Left hindlimb (tissue), 1 donor: ENCODE measurements at regions not wholly inside any gene's neighbourhood (a gene's known extent, or its start where the extent isn't known, plus 50 kb on each side); places are given as distances from the start of the nearest gene placed in this dataset.
A peak's percentile ranks its signal among the peaks of the same experiment; 100 is the strongest.

Experiments
- DNase-seq: peaks from one replicate; pipeline ENCODE4 v3.0.0-alpha.2; 2018

- DNase-seq = no peak
Observed at GRCh38 chr2:30341500-30342267, 105.4 kb upstream of the LCLAT1 start.

- DNase-seq = peak; percentile 79
Observed at GRCh38 chr2:30346471-30347169, 100.4 kb upstream of the LCLAT1 start.

- DNase-seq = no peak
Observed at GRCh38 chr2:30348825-30349224, 98.2 kb upstream of the LCLAT1 start.

- no peak for DNase-seq
Observed at GRCh38 chr2:30349691-30350090, 97.4 kb upstream of the LCLAT1 start.

GRCh38 chr2:30351116-30351515 is 95.9 kb upstream of the LCLAT1 start:
- no peak for DNase-seq

GRCh38 chr2:30351949-30352348 is 95.1 kb upstream of the LCLAT1 start:
- no peak for DNase-seq

- no peak for DNase-seq
Observed at GRCh38 chr2:30354150-30354549, 92.9 kb upstream of the LCLAT1 start.

GRCh38 chr2:30354621-30355020 is 92.4 kb upstream of the LCLAT1 start:
- no peak for DNase-seq

- DNase-seq = no peak
Observed at GRCh38 chr2:30355306-30355705, 91.7 kb upstream of the LCLAT1 start.

GRCh38 chr2:30356071-30356470 is 91.0 kb upstream of the LCLAT1 start:
- no peak for DNase-seq

GRCh38 chr2:30356776-30357175 is 90.3 kb upstream of the LCLAT1 start:
- no peak for DNase-seq

- no peak for DNase-seq
Observed at GRCh38 chr2:30358351-30358750, 88.7 kb upstream of the LCLAT1 start.

GRCh38 chr2:30358842-30359241 is 88.2 kb upstream of the LCLAT1 start:
- no peak for DNase-seq

GRCh38 chr2:30359644-30360167 is 87.3 kb upstream of the LCLAT1 start:
- no peak for DNase-seq

GRCh38 chr2:30361751-30362394 is 85.2 kb upstream of the LCLAT1 start:
- no peak for DNase-seq

- DNase-seq = no peak
Observed at GRCh38 chr2:30362468-30363081, 84.5 kb upstream of the LCLAT1 start.

- DNase-seq = no peak
Observed at GRCh38 chr2:30363406-30363805, 83.6 kb upstream of the LCLAT1 start.

GRCh38 chr2:30365201-30365600 is 81.8 kb upstream of the LCLAT1 start:
- no peak for DNase-seq

- DNase-seq = no peak
Observed at GRCh38 chr2:30366199-30366691, 80.8 kb upstream of the LCLAT1 start.

GRCh38 chr2:30367232-30368070 is 79.6 kb upstream of the LCLAT1 start:
- DNase-seq = no peak

GRCh38 chr2:30368258-30368657 is 78.8 kb upstream of the LCLAT1 start:
- no peak for DNase-seq

- DNase-seq = no peak
Observed at GRCh38 chr2:30371028-30371689, 75.9 kb upstream of the LCLAT1 start.
